Transverse colon (tissue), 4 donors: ENCODE measurements at regions not wholly inside any gene's neighbourhood (a gene's known extent, or its start where the extent isn't known, plus 50 kb on each side); places are given as distances from the start of the nearest gene placed in this dataset.

Experiments used
- DNase-seq: peaks from one replicate; pipeline ENCODE4 v3.0.0-alpha.2; 2019
- H3K27ac ChIP-seq, 4 donors: fragments of 200-600 bp; sonication (generic); 2 replicates each; pipeline ENCODE4 v1.5.1; 2016 to 2018; ENCODE audit warnings: inconsistent platforms in 4 of 4
- H3K27me3 ChIP-seq: fragments of 200-600 bp; sonication (generic); 2 replicates; pipeline ENCODE4 v1.5.1; 2017; ENCODE audit warnings: inconsistent platforms
- H3K36me3 ChIP-seq, 4 donors: fragments of 200-600 bp; sonication (generic); 2 replicates each; pipeline ENCODE4 v1.5.1; 2017 to 2019; ENCODE audit warnings: inconsistent platforms in 4 of 4
- H3K4me1 ChIP-seq, 4 donors: fragments of 200-600 bp; sonication (generic); 2 replicates each; pipeline ENCODE4 v1.5.1; 2017 to 2020; ENCODE audit warnings: inconsistent platforms in 4 of 4
- H3K4me3 ChIP-seq, 4 donors: fragments of 200-600 bp; sonication (generic); 1 replicate in 1 of 4; 2 replicates in 3 of 4; pipeline versions ENCODE4 v1.5.1 to v1.6.1; 2017 to 2019; ENCODE audit warnings: inconsistent platforms in 4 of 4
- H3K9me3 ChIP-seq, 2 donors: fragments of 200-600 bp; sonication (generic); 2 replicates each; pipeline ENCODE4 v1.5.1; 2017 to 2019; ENCODE audit warnings: inconsistent platforms in 2 of 2
- EP300 ChIP-seq: sonication (generic); formaldehyde crosslinking; IDR thresholded peaks from one replicate; pipeline ENCODE4 v1.6.1; 2017; ENCODE audit warnings: antibody characterized with exemption, low read depth
- POLR2A ChIP-seq: fragments of 450-650 bp; IDR thresholded peaks from one replicate; pipeline ENCODE4 v1.6.1; 2016; ENCODE audit warnings: antibody characterized with exemption, mild to moderate bottlenecking, moderate library complexity
- POLR2AphosphoS5 ChIP-seq, 3 donors: sonication (generic); formaldehyde crosslinking; IDR thresholded peaks; one replicate each; pipeline ENCODE4 v1.6.1; 2016; ENCODE audit warnings: antibody characterized with exemption in 3 of 3
- WGBS, 2 donors: methylation state at CpG; one replicate each; pipeline ENCODE4 v1.1.5; 2018; ENCODE audit warnings: low coverage in 1 of 2; 5-methylcytosine and 5-hydroxymethylcytosine counted together
- in situ Hi-C, 4 donors: fragments of 200-750 bp; cut with MboI; loops; one replicate each; pipeline versions ENCODE4 v1.15.0 to v1.15.1; 2017; ENCODE audit warnings: low sequenced_read_pairs in 3 of 4, low pct_ligation_motif_present in 1 of 4, low pct_unique_long_range_greater_than_20kb in 1 of 4
- intact Hi-C: fragments of 100-400 bp; cut with DNase I; formaldehyde crosslinking; loops from one replicate; pipeline ENCODE4 v1.15.1; 2023; ENCODE audit warnings: low total_unique reads
- TF ChIP-seq, protein P1 (sequence below), 5 experiments: fragments of 200-600 bp in 3 of 5; fragments of 450-650 bp in 2 of 5; sonication (generic) in 3 of 5; IDR thresholded peaks; 1 replicate in 2 of 5; 2 replicates in 3 of 5; pipeline ENCODE4 v1.5.1; 2016 to 2017; ENCODE audit warnings: antibody characterized with exemption in 5 of 5, inconsistent platforms in 3 of 5, mild to moderate bottlenecking in 2 of 5, moderate library complexity in 1 of 5

GRCh38 chr2:193900292-193900691 is 1705.6 kb upstream of the TMEFF2 start:
- no peaks in the 10 kb centered on the region for H3K4me1 ChIP-seq
- no peaks in the 10 kb centered on the region for H3K36me3 ChIP-seq
- DNase-seq, result no peak
- in situ Hi-C loops (no loop called here), intact Hi-C loops (no loop called here)
- 66 to 78% methylated on average over 3 of the region's 3 CpGs for WGBS, 2 donors
- H3K27ac ChIP-seq, result no peak overlapping the region
- no peaks in the 10 kb centered on the region for H3K27me3 ChIP-seq
- no peak overlapping the region for H3K4me3 ChIP-seq
- H3K9me3 ChIP-seq, result no peaks in the 10 kb centered on the region
- TF ChIP-seq EP300, result no peak
- TF ChIP-seq, protein P1, sequence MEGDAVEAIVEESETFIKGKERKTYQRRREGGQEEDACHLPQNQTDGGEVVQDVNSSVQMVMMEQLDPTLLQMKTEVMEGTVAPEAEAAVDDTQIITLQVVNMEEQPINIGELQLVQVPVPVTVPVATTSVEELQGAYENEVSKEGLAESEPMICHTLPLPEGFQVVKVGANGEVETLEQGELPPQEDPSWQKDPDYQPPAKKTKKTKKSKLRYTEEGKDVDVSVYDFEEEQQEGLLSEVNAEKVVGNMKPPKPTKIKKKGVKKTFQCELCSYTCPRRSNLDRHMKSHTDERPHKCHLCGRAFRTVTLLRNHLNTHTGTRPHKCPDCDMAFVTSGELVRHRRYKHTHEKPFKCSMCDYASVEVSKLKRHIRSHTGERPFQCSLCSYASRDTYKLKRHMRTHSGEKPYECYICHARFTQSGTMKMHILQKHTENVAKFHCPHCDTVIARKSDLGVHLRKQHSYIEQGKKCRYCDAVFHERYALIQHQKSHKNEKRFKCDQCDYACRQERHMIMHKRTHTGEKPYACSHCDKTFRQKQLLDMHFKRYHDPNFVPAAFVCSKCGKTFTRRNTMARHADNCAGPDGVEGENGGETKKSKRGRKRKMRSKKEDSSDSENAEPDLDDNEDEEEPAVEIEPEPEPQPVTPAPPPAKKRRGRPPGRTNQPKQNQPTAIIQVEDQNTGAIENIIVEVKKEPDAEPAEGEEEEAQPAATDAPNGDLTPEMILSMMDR (IDR thresholded peaks at IDR 0.05), result no peak
- no peak for TF ChIP-seq POLR2AphosphoS5 (IDR thresholded peaks at IDR 0.05)
- TF ChIP-seq POLR2A, result no peak

GRCh38 chr2:193895226-193895625 is 1700.5 kb upstream of the TMEFF2 start:
- Histone ChIP-seq H3K4me3 (no peak overlapping the region), H3K27me3 (no peaks in the 10 kb centered on the region), H3K4me1 (no peaks in the 10 kb centered on the region), H3K27ac (no peak overlapping the region), H3K9me3 (no peaks in the 10 kb centered on the region), H3K36me3 (no peaks in the 10 kb centered on the region)
- no peak for DNase-seq
- intact Hi-C loops (no loop called here), in situ Hi-C loops (no loop called here)
- TF ChIP-seq, protein P1 (IDR thresholded peaks at IDR 0.05), result no peak
- TF ChIP-seq POLR2AphosphoS5 (IDR thresholded peaks at IDR 0.05), result no peak
- no peak for TF ChIP-seq EP300
- TF ChIP-seq POLR2A, result no peak
- 30 to 33% methylated on average over 1 of the region's 1 CpG for WGBS, 2 donors

DNA sequence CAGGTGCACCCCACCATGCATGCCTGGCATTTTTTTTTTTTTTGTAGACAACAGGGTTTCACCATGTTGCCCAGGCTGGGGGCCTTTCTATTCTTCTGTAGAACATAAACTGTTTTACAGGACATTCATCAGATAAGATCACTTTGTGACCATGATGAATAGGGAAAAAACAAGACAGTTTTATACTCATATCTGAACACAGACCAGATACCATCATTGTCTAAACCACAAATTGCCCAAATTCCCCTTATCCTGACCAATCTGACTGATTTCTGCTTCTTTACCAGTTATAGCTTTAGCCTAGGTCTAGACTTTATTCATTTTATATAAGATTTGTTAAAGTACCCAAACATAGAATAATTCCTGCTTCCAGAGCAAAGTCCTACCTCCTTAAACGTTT is 1699.3 kb upstream of the TMEFF2 start:
- no peak overlapping the region for H3K27ac ChIP-seq
- H3K9me3 ChIP-seq, result no peaks in the 10 kb centered on the region
- no peaks in the 10 kb centered on the region for H3K27me3 ChIP-seq
- 30 to 53% methylated on average over 1 of the region's 1 CpG for WGBS, 2 donors
- intact Hi-C loops, result no loop called here
- H3K4me3 ChIP-seq, result no peak overlapping the region
- TF ChIP-seq, protein P1 (IDR thresholded peaks at IDR 0.05), result no peak
- TF ChIP-seq EP300 (no peak), POLR2AphosphoS5 (IDR thresholded peaks at IDR 0.05) (no peak)
- no peaks in the 10 kb centered on the region for H3K36me3 ChIP-seq
- no peak for DNase-seq
- in situ Hi-C loops, result no loop called here
- H3K4me1 ChIP-seq, result no peaks in the 10 kb centered on the region

GRCh38 chr2:193891023-193891422 is 1696.3 kb upstream of the TMEFF2 start:
- in situ Hi-C loops, result no loop called here
- no peaks in the 10 kb centered on the region for H3K27me3 ChIP-seq

More at GRCh38 chr2:193891023-193891422, 1696.3 kb upstream of the TMEFF2 start:
- H3K9me3 ChIP-seq, result no peaks in the 10 kb centered on the region
- H3K36me3 ChIP-seq, result no peaks in the 10 kb centered on the region
- H3K27ac ChIP-seq, result no peak overlapping the region
- intact Hi-C loops, result no loop called here
- TF ChIP-seq POLR2A, result no peak
- no peak for TF ChIP-seq POLR2AphosphoS5 (IDR thresholded peaks at IDR 0.05)
- no peak for TF ChIP-seq EP300
- TF ChIP-seq, protein P1 (IDR thresholded peaks at IDR 0.05), result no peak
- no peaks in the 10 kb centered on the region for H3K4me1 ChIP-seq
- WGBS, 2 donors, result 64 to 83% methylated on average over 2 of the region's 2 CpGs
- DNase-seq, result no peak
- H3K4me3 ChIP-seq, result no peak overlapping the region
